DMS114 treated with DMSO at 0.1 percent for 48 hours (cell line): ENCODE measurements at regions not wholly inside any gene's neighbourhood (a gene's known extent, or its start where the extent isn't known, plus 50 kb on each side); places are given as distances from the start of the nearest gene placed in this dataset.

Experiments used
- DNase-seq: peaks from one replicate; lab custom pipeline; 2025; ENCODE audit not compliant: unreplicated experiment; lab: John Stamatoyannopoulos, UW

- DNase-seq, result no peak
Observed at GRCh38 chr13:50692396-50692915, 151.0 kb downstream of the DLEU7 start.

GRCh38 chr13:50693727-50694126, 149.8 kb downstream of the DLEU7 start:
- DNase-seq, result no peak

GRCh38 chr13:50697746-50698539, 145.5 kb downstream of the DLEU7 start:
- no peak for DNase-seq

GRCh38 chr13:50699874-50700663, 143.4 kb downstream of the DLEU7 start:
- DNase-seq, result no peak

- no peak for DNase-seq
Observed at GRCh38 chr13:50700664-50701305, 142.7 kb downstream of the DLEU7 start.

GRCh38 chr13:50701469-50701868, 142.0 kb downstream of the DLEU7 start:
- no peak for DNase-seq

- no peak for DNase-seq
Observed at GRCh38 chr13:50706505-50706904, 137.0 kb downstream of the DLEU7 start.

GRCh38 chr13:50707628-50708027, 135.9 kb downstream of the DLEU7 start:
- DNase-seq, result no peak

GRCh38 chr13:50708461-50708860, 135.0 kb downstream of the DLEU7 start:
- DNase-seq, result no peak

GRCh38 chr13:50709058-50709457, 134.4 kb downstream of the DLEU7 start:
- DNase-seq, result no peak

- DNase-seq, result no peak
Observed at GRCh38 chr13:50711131-50711815, 132.2 kb downstream of the DLEU7 start.

GRCh38 chr13:50711996-50712395, 131.5 kb downstream of the DLEU7 start:
- DNase-seq, result no peak

- DNase-seq, result no peak
Observed at GRCh38 chr13:50712456-50712855, 131.0 kb downstream of the DLEU7 start.

- no peak for DNase-seq
Observed at GRCh38 chr13:50712881-50713280, 130.6 kb downstream of the DLEU7 start.

- DNase-seq, result no peak
Observed at GRCh38 chr13:50713523-50714248, 129.8 kb downstream of the DLEU7 start.

GRCh38 chr13:50714891-50715290, 128.6 kb downstream of the DLEU7 start:
- DNase-seq, result no peak

- DNase-seq, result no peak
Observed at GRCh38 chr13:50715402-50716146, 127.9 kb downstream of the DLEU7 start.

GRCh38 chr13:50720861-50721671, 122.4 kb downstream of the DLEU7 start:
- DNase-seq, result no peak

GRCh38 chr13:50721672-50721992, 121.9 kb downstream of the DLEU7 start:
- DNase-seq, result no peak
